SK-N-SH (cell line): ENCODE measurements at regions not wholly inside any gene's neighbourhood (a gene's known extent, or its start where the extent isn't known, plus 50 kb on each side); places are given as distances from the start of the nearest gene placed in this dataset.
A peak's percentile ranks its signal among the peaks of the same experiment; 100 is the strongest.

Source experiments
- CTCF ChIA-PET: fragments of 300-600, 350-600 bp; formaldehyde crosslinking; extraction: SDS; loops from one replicate; lab custom pipeline; 2021; lab: Yijun Ruan, JAX
- POLR2A ChIA-PET: fragments of 350-600 bp; sonication (Branson Sonifier 250); formaldehyde crosslinking; extraction: SDS; loops from one replicate; lab custom pipeline; 2020; ENCODE audit warnings: antibody characterized with exemption, inconsistent platforms; lab: Yijun Ruan, JAX
- DNase-seq: peaks from one replicate; pipeline ENCODE4 v3.0.0; 2012
- H2AFZ ChIP-seq: fragments of 200-600 bp; sonication (generic); 2 replicates; pipeline ENCODE4 v1.8.1; 2016; ENCODE audit warnings: antibody characterized with exemption, mild to moderate bottlenecking, low read depth
- H3F3A ChIP-seq: fragments of 200-600 bp; sonication (generic); replicated peaks from 2 replicates; pipeline ENCODE3; 2016; ENCODE audit warnings: antibody characterized with exemption, mild to moderate bottlenecking; ENCODE audit not compliant: insufficient read depth
- H3K27ac ChIP-seq, 2 experiments: fragments of 200-500 bp in 1 of 2; fragments of 200-600 bp in 1 of 2; sonication (Bioruptor generic) in 1 of 2; sonication (generic), shearing (Covaris generic) in 1 of 2; 2 replicates each; pipeline versions ENCODE4 v1.5.1 to v1.6.1; 2014 to 2016; ENCODE audit warnings: low read depth in 2 of 2, inconsistent platforms in 1 of 2, low read length in 1 of 2, mild to moderate bottlenecking in 1 of 2, mixed read lengths in 1 of 2
- H3K27me3 ChIP-seq: fragments of 200-600 bp; sonication (generic), shearing (Covaris generic); 2 replicates; pipeline ENCODE4 v1.6.1; 2016; ENCODE audit warnings: mixed run types; ENCODE audit not compliant: insufficient read depth
- H3K36me3 ChIP-seq, 2 experiments: fragments of 200-500 bp in 1 of 2; fragments of 200-600 bp in 1 of 2; sonication (Bioruptor generic) in 1 of 2; sonication (generic) in 1 of 2; replicated peaks in 1 of 2; 2 replicates each; pipeline versions ENCODE3 to v1.5.1; 2014 to 2016; ENCODE audit warnings: low read length in 1 of 2, mild to moderate bottlenecking in 1 of 2; ENCODE audit not compliant: insufficient read depth in 2 of 2, control insufficient read depth in 1 of 2
- H3K4me1 ChIP-seq, 2 experiments: fragments of 200-500 bp in 1 of 2; fragments of 200-600 bp in 1 of 2; sonication (Bioruptor generic) in 1 of 2; sonication (generic), shearing (Covaris generic) in 1 of 2; 2 replicates each; pipeline versions ENCODE4 v1.5.1 to v1.6.1; 2014 to 2016; ENCODE audit warnings: low read depth in 1 of 2, low read length in 1 of 2, mixed run types in 1 of 2; ENCODE audit not compliant: insufficient read depth in 2 of 2, control insufficient read depth in 1 of 2
- H3K4me2 ChIP-seq: fragments of 200-600 bp; sonication (generic), shearing (Covaris generic); 2 replicates; pipeline ENCODE4 v1.6.1; 2017; ENCODE audit warnings: mixed run types
- H3K4me3 ChIP-seq, 2 experiments: fragments of 200-500 bp in 1 of 2; fragments of 200-600 bp in 1 of 2; sonication (Bioruptor generic) in 1 of 2; sonication (generic), shearing (Covaris generic) in 1 of 2; 2 replicates each; pipeline versions ENCODE4 v1.5.1 to v1.8.1; 2014 to 2016; ENCODE audit warnings: low read depth in 2 of 2, inconsistent platforms in 1 of 2, low read length in 1 of 2, mild to moderate bottlenecking in 1 of 2, mixed read lengths in 1 of 2, moderate library complexity in 1 of 2
- H3K79me2 ChIP-seq: fragments of 200-600 bp; sonication (generic); 2 replicates; pipeline ENCODE4 v1.8.1; 2017; ENCODE audit warnings: mild to moderate bottlenecking; ENCODE audit not compliant: insufficient read depth
- H3K9ac ChIP-seq: fragments of 200-600 bp; sonication (generic); 2 replicates; pipeline ENCODE4 v1.6.1; 2017; ENCODE audit warnings: mixed run types
- H3K9me2 ChIP-seq: fragments of 200-600 bp; sonication (generic); 2 replicates; pipeline ENCODE4 v1.6.1; 2017; ENCODE audit warnings: mixed run types
- H3K9me3 ChIP-seq: fragments of 200-600 bp; sonication (generic); 2 replicates; pipeline ENCODE4 v1.6.1; 2017; ENCODE audit warnings: mixed run types, mild to moderate bottlenecking, moderate library complexity
- H4K20me1 ChIP-seq: fragments of 200-600 bp; sonication (generic); 2 replicates; pipeline ENCODE4 v1.6.1; 2017; ENCODE audit warnings: mild to moderate bottlenecking, mixed run types; ENCODE audit not compliant: insufficient read depth
- CHD2 ChIP-seq: fragments of 150-350 bp; IDR thresholded peaks from 2 replicates; pipeline ENCODE4 v1.6.1; 2018; ENCODE audit warnings: low read length; ENCODE audit not compliant: partially characterized antibody
- CTCF ChIP-seq: fragments of 200-600 bp; sonication (generic); IDR thresholded peaks from 2 replicates; pipeline ENCODE4 v1.6.1; 2017; ENCODE audit warnings: antibody characterized with exemption, mild to moderate bottlenecking, moderate library complexity
- ELF1 ChIP-seq: IDR thresholded peaks from 2 replicates; pipeline ENCODE4 v1.4.0; 2012
- EP300 ChIP-seq, 2 experiments: IDR thresholded peaks; 2 replicates each; pipeline versions ENCODE4 v1.4.0 to v1.6.1; 2012; ENCODE audit warnings: borderline replicate concordance in 1 of 2, low read depth in 1 of 2, low read length in 1 of 2
- EZH2phosphoT487 ChIP-seq: fragments of 200-600 bp; sonication (generic); IDR thresholded peaks from 2 replicates; pipeline ENCODE4 v1.6.1; 2017; ENCODE audit warnings: low read depth, mixed run types, mild to moderate bottlenecking, antibody characterized with exemption, moderate library complexity, borderline replicate concordance
- FOXJ3 ChIP-seq: sonication (generic); formaldehyde crosslinking; IDR thresholded peaks from 2 replicates; pipeline ENCODE4 v1.5.1; 2020; ENCODE audit warnings: mild to moderate bottlenecking, missing genetic modification reagents
- FOXM1 ChIP-seq: IDR thresholded peaks from 2 replicates; pipeline ENCODE4 v1.4.0; 2012; ENCODE audit warnings: low read depth, mild to moderate bottlenecking
- GABPA ChIP-seq: IDR thresholded peaks from 2 replicates; pipeline ENCODE4 v1.4.0; 2012; ENCODE audit warnings: low read depth, mild to moderate bottlenecking
- JUND ChIP-seq: IDR thresholded peaks from 2 replicates; pipeline ENCODE4 v1.4.0; 2012
- MEF2A ChIP-seq: IDR thresholded peaks from 2 replicates; pipeline ENCODE4 v1.4.0; 2012; ENCODE audit warnings: low read depth, borderline replicate concordance
- MXI1 ChIP-seq: IDR thresholded peaks from 2 replicates; pipeline ENCODE4 v1.6.1; 2012; ENCODE audit warnings: mild to moderate bottlenecking, low read depth, low read length, improper control_type of control experiment
- NRF1 ChIP-seq: IDR thresholded peaks from 2 replicates; pipeline ENCODE4 v1.6.1; 2012; ENCODE audit warnings: low read depth, mild to moderate bottlenecking, low read length
- PBX3 ChIP-seq: IDR thresholded peaks from 2 replicates; pipeline ENCODE4; 2012
- POLR2AphosphoS5 ChIP-seq: IDR thresholded peaks from 2 replicates; pipeline ENCODE4 v1.6.1; 2012; ENCODE audit warnings: low read depth, low read length
- RAD21 ChIP-seq: IDR thresholded peaks from 2 replicates; pipeline ENCODE4 v1.6.1; 2012; ENCODE audit warnings: mild to moderate bottlenecking, low read length
- RCOR1 ChIP-seq: fragments of 150-350 bp; IDR thresholded peaks from 2 replicates; pipeline ENCODE4 v1.6.1; 2017; ENCODE audit warnings: antibody characterized with exemption, low read length
- RFX5 ChIP-seq: IDR thresholded peaks from 2 replicates; pipeline ENCODE4 v1.6.1; 2012; ENCODE audit warnings: mild to moderate bottlenecking, improper control_type of control experiment, low read length
- RXRA ChIP-seq: IDR thresholded peaks from 2 replicates; pipeline ENCODE4 v1.4.0; 2012; ENCODE audit warnings: low read depth, mild to moderate bottlenecking, borderline replicate concordance
- SIN3A ChIP-seq: IDR thresholded peaks from 2 replicates; pipeline ENCODE4 v1.6.1; 2012; ENCODE audit warnings: low read depth, mild to moderate bottlenecking, low read length, moderate library complexity, borderline replicate concordance
- SMC3 ChIP-seq: IDR thresholded peaks from 2 replicates; pipeline ENCODE4 v1.6.1; 2012; ENCODE audit warnings: low read depth, low read length, improper control_type of control experiment
- TAF1 ChIP-seq: IDR thresholded peaks from 2 replicates; pipeline ENCODE4 v1.6.1; 2012; ENCODE audit warnings: low read depth, mild to moderate bottlenecking, low read length, moderate library complexity, borderline replicate concordance
- TEAD4 ChIP-seq: IDR thresholded peaks from 2 replicates; pipeline ENCODE4 v1.4.0; 2012; ENCODE audit warnings: mild to moderate bottlenecking, borderline replicate concordance; ENCODE audit not compliant: insufficient read depth
- USF1 ChIP-seq: IDR thresholded peaks from 2 replicates; pipeline ENCODE4 v1.4.0; 2012; ENCODE audit warnings: low read depth, borderline replicate concordance
- YY1 ChIP-seq: IDR thresholded peaks from 2 replicates; pipeline ENCODE4 v1.4.0; 2012; ENCODE audit warnings: low read depth, mild to moderate bottlenecking
- ZBTB33 ChIP-seq: IDR thresholded peaks from 2 replicates; pipeline ENCODE4 v1.4.0; 2012; ENCODE audit warnings: low read depth, borderline replicate concordance
- WGBS: methylation state at CpG from one replicate; pipeline ENCODE4 v1.1.6; 2017; ENCODE audit warnings: low lambda C conversion rate; 5-methylcytosine and 5-hydroxymethylcytosine counted together
- TF ChIP-seq, protein P1 (sequence below): IDR thresholded peaks from 2 replicates; pipeline ENCODE4 v1.4.0; 2012; ENCODE audit warnings: low read depth
- TF ChIP-seq, protein P2 (sequence below): fragments of 150-350 bp; IDR thresholded peaks from 2 replicates; pipeline ENCODE4 v1.6.1; 2017; ENCODE audit warnings: antibody characterized with exemption, low read length, low read depth, borderline replicate concordance
- TF ChIP-seq, protein P3 (sequence below): fragments of 150-350 bp; IDR thresholded peaks from 2 replicates; pipeline ENCODE4 v1.6.1; 2016; ENCODE audit warnings: mild to moderate bottlenecking, low read depth, low read length

GRCh38 chr15:47398132-47398531 lies 319.2 kb upstream of the SEMA6D start:
- CTCF ChIA-PET = interaction anchor here (1.1 to 1.5 kb wide), 2 partner anchors 14 to 201 kb away, joined by 3 to 6 read pairs; no protein-coding TSS in a partner anchor
- Histone ChIP-seq H3K27me3 (no peaks in the 10 kb centered on the region), H4K20me1 (no peaks in the 10 kb centered on the region), H3K9me3 (no peaks in the 10 kb centered on the region), H3K36me3 (no peaks in the 10 kb centered on the region), H3F3A (no peaks in the 10 kb centered on the region), H3K4me3 (no peak overlapping the region), H3K79me2 (no peaks in the 10 kb centered on the region), H2AFZ (no peak overlapping the region), H3K4me1 (peaks cover 0 to 11% of the 10 kb centered on the region in 2 experiments; a peak in 3 of 4 replicates), H3K4me2 (no peak overlapping the region), H3K9me2 (no peaks in the 10 kb centered on the region), H3K27ac (no peak overlapping the region), H3K9ac (no peak overlapping the region)
- POLR2A ChIA-PET = no interaction called here
- DNase-seq = peak; percentile 13
- under 1% methylated on average over 3 of the region's 3 CpGs for WGBS
- TF ChIP-seq, protein P1, sequence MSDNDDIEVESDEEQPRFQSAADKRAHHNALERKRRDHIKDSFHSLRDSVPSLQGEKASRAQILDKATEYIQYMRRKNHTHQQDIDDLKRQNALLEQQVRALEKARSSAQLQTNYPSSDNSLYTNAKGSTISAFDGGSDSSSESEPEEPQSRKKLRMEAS = no peak
- TF ChIP-seq GABPA (no peak), RAD21 (peak; percentile 31), MXI1 (no peak), RCOR1 (peak; percentile 74; the same call in 1 of the 2 replicates), TAF1 (no peak), YY1 (no peak), FOXM1 (no peak), TEAD4 (no peak), MEF2A (no peak), NRF1 (no peak), EP300 (IDR thresholded peaks at IDR 0.05; ENCODE audit: borderline replicate concordance in 1 of 2, low read depth in 1 of 2, low read length in 1 of 2) (peak in 1 of 2 experiments; percentile 95; a peak in 2 of 4 replicates), RXRA (no peak), CHD2 (peak; percentile 53), ELF1 (no peak), USF1 (no peak), SMC3 (no peak; the same call in 1 of the 2 replicates), EZH2phosphoT487 (no peak), ZBTB33 (no peak), SIN3A (no peak), PBX3 (no peak), RFX5 (no peak), JUND (no peak), FOXJ3 (CRISPR knock-in tag) (peak; percentile 71), POLR2AphosphoS5 (no peak), CTCF (no peak)
- TF ChIP-seq, protein P2, sequence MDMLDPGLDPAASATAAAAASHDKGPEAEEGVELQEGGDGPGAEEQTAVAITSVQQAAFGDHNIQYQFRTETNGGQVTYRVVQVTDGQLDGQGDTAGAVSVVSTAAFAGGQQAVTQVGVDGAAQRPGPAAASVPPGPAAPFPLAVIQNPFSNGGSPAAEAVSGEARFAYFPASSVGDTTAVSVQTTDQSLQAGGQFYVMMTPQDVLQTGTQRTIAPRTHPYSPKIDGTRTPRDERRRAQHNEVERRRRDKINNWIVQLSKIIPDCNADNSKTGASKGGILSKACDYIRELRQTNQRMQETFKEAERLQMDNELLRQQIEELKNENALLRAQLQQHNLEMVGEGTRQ = no peak
- TF ChIP-seq, protein P3, sequence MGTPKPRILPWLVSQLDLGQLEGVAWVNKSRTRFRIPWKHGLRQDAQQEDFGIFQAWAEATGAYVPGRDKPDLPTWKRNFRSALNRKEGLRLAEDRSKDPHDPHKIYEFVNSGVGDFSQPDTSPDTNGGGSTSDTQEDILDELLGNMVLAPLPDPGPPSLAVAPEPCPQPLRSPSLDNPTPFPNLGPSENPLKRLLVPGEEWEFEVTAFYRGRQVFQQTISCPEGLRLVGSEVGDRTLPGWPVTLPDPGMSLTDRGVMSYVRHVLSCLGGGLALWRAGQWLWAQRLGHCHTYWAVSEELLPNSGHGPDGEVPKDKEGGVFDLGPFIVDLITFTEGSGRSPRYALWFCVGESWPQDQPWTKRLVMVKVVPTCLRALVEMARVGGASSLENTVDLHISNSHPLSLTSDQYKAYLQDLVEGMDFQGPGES = no peak
